IPS DF 4.7 (cell line): ENCODE measurements at regions not wholly inside any gene's neighbourhood (a gene's known extent, or its start where the extent isn't known, plus 50 kb on each side); places are given as distances from the start of the nearest gene placed in this dataset.
"Not testable (repeated sequence)": the region's sequence is repeated elsewhere in the genome, so short reads cannot be mapped to it uniquely, and the experiment has no call there.

ENCODE experiments used
- DNase-seq: peaks from one replicate; pipeline ENCODE4 v3.0.0-alpha.2; 2013; ENCODE audit warnings: low spot score; ENCODE audit errors: extremely low read depth

DNA sequence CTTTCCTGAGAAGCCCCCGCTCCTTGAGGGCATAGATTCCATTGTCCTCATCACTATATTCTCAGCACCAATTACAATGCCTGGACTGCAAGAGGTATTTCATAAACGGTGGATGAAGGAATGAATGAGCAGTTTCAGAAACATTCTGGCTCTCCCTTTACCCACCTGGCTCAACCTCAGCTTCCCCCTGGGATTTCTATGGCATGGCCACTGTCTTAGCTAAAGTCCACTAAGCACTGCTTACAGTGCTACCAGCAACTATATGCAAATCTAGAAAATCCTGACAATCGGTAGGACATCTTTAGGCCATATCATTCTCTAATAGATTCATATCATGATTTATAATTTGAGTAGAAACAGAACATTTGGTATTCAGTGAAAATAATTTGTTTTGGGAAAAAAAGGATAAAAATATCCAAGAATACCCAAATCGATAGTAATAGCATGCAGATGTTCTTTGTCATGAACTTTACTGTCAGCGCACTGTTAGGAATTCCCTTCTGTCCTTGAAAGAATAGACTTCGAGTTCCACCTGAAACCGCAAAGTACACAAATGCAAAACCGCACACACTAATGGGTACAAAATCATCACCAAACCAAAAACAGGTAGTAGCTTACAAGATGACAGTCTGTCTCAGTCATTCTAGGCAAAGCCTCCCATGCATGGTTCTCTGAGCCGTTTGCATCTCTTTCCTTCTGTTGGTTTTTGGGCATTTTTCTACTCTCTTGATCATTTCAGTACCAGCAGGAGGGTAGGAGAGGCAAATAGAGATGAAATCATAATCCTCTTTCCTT is 303.6 kb upstream of the ID2 start:
- DNase-seq, result no peak

DNA sequence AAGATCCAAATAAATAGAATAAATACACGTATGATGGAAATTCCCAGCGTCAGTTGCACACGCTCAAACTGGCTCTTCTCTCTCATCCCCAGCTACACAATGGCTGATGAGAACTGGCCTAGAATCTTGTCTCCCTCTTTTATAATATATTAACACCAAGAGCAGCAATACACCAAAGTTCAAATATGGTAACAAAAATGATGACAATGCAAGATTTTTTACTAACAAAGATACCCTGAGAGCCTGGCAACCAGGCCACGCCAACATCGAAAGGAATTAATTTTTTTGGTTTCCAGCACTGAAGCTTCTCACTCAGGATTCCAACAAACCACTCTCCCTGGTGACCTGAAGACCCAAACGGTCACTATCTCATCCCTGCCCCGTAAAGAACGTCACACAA is 302.7 kb upstream of the ID2 start:
- no peak for DNase-seq

DNA sequence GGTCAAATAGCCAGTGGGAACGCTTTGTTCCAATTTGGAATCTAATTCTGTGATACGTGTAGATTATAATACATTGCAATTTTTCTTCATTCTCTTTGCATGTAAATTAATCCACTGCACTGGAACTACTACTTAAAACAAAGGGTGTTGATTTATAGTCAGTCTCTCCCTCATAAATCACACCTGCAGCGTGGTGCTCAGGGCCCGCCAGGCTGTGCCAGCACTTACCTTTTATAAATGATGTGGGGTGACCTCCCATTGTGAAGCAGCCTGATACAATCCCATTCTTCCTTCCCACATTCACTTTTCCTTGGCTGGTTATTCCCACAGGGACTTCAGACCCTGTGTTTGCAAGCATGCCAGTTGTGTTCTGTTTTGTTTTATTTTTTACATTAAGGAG is 302.3 kb upstream of the ID2 start:
- no peak for DNase-seq

DNA sequence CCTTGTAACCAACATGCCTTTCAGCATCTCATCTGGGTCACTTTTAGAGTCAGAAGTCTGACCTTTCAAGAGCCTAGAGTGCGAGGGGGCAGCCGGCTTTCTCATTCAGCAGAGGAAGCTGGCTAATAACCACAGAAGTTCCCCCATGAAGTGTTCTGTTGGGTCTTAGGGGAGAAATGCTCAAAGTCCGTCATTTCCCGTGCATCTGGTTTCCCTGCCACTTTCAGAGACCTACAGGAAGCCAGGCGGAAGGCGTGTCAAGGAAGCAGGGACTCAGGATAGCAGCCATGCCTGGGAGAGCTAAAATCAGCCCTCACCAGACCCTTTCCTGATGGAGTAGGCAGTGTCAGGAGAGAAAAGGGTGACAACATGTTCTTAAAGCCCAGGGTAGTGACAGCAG is 301.8 kb upstream of the ID2 start:
- no peak for DNase-seq

DNA sequence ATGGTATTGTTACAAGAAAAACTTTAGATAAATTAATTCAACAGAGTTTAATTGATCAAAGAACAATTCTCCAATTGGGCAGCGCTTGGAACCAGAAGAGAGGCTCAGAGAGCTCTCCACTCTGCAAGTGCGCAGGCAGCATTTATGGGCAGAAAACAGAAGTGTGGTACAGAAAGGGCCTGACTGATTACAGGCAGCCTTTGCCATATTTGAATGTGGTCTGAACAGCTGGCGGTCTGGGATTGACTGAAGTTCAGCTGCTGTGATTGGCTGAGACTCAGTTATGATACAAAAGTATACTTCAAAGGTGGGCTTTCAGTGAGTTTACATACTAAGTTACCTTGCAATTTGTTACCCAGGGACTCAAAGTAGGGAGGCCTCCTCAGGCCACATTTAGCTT is 301.3 kb upstream of the ID2 start:
- DNase-seq, result no peak

DNA sequence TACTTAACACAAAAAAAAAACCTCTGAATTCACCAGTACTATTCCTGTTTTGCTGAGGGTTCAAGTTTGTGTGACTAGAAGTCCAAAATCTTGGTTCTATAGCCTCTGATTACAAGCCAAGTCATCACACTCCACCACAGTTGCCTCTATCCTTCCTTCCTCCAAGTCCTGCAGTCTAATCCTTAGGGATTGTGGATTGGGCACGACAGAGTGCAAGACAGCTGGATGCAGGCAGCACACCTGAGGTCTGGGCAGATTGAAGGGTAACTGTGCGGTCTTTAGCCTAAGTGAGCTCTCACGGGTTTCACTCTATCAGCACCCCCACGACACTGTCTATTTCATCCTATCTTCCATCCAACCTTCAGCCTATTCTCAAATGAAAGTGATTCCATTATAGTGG is 299.4 kb upstream of the ID2 start:
- DNase-seq, result no peak

DNA sequence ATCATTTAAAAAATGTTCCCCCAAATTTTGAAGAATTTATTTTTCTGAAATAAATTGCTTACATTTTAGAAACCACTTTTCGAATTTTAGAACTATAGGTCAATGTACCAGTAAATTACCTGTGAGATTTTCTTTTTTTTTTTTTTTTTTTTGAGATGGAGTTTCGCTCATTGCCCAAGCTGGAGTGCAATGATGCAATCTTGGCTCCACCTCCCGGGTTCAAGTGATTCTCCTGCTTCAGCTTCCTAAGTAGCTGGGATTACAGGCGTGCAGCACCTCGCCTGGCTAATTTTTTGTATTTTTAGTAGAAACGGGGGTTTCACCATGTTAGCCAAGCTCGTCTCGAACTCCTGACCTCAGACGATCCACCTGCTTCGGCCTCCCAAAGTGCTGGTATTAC is 295.1 kb upstream of the ID2 start:
- not testable (repeated sequence) for DNase-seq

DNA sequence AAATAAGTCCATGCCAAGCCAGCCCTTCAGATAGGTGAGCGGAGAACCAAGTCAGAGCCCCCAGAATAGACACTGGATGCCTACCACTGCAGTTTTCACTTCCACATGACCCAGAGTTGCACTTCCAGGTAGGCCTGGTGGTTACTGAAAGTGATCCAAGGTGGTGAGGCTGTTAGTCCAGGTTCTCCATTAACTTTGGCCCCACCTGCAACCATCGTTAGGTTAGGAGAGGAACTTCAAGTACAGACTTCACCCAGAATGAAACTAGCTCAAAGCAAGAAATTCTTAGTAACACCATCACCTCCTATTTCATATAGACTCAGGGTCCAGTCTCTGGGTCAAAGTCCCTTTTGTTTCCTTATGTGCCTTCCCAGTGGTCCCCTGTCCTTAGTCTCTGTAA is 293.1 kb upstream of the ID2 start:
- no peak for DNase-seq

DNA sequence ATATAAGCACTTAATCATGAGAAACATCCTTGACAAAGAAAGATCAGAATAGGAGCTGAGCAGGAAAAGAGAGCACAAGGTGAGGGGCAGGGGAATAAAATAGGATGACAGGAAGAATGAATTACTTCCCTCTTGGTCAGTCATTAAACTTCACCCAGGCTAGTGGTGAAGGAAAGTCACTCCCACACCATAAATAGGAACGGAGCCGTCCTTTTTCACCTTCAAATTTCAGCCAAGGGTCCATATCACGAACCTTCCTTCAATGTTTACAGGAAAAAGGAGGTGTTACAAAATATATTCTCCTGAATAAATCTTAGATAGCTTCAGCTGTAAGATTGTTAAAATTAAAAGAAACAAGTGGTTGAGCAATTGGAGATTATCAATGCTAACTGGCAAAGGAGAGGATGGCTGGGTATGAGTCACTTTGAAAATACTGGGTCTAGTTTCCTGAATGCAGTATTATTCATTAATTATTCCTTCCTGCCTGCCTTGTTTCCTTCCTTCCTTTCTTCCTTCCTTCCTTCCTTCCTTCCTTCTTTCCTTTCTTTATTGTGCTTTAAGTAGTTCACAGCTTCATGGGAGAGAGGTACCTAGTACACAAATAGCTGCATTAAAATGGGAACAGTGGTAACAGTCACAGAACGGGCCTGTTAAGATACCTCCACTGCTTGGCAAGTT is 292.3 kb upstream of the ID2 start:
- DNase-seq, result no peak

DNA sequence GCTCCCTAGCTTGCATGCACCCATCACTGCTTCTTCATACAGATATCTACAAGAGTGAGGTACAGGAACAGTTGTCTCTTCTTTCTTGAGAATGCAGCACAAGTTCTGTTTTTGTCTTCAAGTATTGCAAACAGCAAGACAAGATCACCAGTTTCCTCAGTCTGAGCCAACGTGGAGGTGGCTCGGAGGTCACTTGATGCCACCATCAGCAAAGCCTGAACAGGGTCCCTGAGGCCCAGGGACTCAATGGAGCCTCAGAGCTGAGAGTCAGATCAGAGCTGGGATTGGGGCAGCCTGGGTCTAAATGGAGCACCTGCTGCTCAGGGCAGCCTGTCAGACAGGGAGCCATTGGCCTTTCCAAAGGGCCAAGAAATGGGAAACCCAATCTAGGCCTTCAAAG is 290.7 kb upstream of the ID2 start:
- no peak for DNase-seq

DNA sequence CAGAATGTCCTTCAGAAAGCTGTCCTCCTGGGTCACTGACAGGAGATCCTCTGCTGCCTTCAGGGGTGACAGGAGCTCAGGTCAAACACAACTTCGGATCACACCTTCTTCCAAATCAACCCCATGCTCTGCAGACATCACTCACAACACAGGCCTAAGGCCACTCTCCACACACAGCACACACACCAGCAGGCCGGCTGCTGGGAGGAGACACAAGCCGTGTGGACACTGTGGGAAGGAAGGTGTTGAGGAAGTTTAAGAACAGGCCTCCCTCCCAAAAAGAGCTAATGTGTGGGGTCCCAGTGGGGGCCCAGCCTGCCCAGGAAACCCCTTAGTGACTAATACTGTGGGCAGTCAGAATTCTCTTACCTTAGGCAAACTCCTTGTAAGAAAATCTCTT is 290.3 kb upstream of the ID2 start:
- DNase-seq, result no peak

DNA sequence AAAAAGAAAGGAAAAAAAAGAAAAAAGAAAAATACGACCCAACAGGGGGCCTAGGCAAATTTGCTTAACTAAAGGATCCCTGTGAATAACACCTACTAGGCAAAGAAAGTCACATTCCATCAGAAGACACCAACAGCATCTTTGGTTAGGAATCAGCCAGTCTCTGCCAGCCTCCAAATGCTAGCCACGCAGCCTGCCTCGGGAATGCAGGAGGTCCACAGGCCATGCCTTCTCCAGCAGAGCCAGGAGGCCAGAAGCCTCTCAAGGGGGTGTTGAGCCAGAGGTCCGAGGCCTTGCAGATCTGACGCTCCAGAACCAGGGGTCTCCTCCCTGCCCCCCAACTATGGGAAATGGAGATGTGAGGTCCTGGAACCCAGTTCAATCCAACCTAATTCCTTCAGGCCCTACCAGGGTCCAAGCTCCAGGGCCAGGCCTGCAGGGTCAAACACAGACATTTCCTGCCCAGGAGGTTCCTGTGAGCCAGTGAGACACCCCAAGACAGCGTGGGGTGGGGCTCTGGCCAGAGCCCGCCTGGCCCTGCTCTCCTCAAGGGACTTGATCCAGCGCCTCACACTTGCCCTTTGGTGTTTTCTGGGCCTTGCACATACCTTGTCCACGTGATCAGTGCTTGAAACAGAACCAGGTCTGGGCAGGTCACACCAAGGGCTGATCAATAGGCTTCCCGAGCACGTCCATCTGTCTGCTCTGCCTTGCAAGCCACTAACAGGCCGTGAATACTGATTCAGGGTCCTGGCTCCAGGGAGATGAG is 289.6 kb upstream of the ID2 start:
- peak; percentile 33 for DNase-seq

DNA sequence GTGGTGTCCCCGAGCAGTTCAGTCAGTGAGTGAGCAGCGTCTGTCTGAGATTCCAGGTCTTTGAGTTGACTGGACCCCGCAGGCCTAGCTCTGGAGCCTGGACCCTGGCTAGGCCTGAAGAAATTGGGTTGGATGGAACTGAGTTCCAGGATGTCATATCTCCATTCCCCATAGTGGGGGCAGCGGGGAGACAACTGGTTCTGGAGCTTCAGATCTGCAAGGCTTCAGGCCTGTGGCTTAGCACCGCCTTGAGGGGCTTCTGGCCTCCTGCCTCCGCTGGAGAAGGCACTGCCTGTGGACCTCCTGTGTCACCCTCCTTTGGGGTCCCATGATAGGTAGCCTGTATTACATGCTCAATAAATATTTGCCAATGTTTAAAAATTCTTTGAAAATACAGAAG is 288.4 kb upstream of the ID2 start:
- DNase-seq, result no peak

DNA sequence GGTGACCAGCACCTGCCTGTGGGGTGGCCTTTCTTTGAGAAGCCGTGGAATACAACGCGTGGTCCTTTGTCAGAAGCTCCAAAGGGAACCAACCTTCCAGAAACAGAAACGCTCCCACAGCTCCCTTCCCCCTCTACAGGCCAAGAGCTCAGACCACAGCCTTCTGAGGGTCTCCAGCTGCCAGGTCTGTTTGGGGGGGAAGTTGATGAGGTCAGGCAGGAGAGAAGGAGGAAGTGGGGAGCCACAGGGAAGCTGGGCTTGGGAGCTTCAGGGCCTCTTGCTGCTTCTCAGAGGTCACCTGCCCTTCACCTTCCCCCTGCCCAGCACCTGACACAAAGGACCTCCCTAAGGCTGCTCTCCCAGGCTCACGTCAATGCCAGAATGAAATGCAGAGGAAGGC is 287.7 kb upstream of the ID2 start:
- DNase-seq, result no peak

DNA sequence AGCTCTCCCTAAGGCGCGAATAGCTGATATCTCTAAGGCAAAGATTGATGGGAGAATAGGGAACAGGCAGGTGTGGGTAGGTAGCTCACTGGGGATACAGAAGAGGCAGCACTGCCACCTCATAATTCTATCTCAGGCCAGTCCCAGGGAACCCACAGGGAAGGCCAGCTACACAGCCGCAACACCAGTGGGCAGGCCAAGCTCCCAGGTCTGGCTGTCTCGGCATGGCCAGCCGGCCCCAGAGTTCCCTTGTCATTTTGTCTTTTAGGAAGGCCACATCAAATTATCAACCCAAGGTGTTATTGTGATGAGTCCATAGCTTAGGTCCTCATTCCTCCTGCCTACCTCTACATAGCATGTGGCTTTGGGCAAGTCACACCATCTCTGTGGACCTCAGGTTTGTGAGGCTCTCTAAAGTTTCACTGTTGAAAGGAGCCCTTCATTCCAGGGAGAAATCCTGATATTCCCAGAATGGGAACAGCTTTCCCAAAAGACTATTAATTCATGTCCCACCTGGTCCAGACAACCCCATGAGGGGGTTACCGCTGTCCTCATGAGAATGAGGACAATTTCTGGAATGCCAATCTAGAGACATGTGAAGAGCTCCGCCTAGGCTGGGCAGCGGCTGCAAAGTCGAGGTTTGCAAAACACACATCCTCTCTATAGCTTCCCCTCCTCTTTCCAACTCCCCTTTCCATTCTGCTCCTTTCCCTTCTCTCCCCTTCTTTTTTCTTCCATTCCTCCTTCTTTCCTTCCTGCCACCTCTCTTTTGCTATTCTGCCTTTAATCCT is 287.1 kb upstream of the ID2 start:
- DNase-seq, result no peak

DNA sequence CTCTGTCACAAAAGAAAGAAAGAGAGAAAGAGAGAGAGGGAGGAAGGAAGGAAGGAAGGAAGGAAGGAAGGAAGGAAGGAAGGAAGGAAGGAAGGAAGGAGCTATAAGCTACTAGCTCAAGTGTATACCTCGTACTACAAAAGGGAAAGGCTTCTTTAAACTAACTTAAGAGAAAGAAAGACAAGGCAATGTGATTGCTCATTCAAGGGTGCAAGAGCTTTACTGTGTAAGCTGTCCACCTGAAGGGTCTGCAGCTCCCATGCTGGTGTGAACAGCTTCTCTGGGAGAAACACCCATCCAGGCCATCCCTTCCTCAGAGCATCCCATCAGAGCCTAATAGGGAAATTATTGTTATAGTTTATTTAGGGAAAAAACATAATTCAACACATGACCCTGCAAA is 286.1 kb upstream of the ID2 start:
- no peak for DNase-seq

DNA sequence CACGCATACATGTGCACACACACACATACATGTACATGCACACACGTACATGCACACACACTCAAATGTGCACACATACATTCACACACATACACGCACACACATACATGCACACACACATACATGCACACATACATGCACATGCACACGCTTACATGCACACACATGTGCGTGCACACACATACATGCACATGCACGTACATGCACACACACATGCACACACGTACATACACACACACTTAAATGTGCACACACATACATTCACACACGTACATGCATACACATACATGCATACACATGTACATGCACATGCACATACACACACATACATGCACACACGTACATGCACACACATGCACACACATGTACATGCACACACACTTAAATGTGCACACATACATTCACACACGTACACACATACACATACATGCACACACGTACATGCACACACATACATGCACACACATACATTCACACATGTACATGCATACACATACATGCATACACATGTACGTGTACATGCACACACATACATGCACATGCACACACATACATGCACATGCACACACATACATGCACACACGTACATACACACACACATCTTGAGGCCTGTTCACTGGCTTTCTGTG is 283.7 kb upstream of the ID2 start:
- no peak for DNase-seq

DNA sequence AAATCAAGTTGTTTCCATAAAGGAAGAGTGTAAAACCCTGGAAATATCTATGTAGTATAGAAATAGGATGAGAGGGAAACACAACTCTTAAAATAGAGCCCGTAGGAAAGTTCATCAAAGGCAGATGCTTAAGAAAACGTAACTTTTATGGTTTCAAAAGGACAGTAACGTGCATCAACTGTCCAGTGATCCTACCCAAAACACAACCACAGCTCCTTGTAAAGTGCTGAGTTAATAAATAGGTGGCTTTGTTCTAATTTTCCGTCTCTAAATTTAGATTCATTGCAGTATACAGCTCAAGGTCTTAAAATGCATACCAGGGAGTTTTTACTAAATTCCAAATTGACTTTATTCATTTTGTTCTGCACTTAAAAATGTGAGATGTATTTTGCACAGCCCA is 282.1 kb upstream of the ID2 start:
- DNase-seq, result no peak

DNA sequence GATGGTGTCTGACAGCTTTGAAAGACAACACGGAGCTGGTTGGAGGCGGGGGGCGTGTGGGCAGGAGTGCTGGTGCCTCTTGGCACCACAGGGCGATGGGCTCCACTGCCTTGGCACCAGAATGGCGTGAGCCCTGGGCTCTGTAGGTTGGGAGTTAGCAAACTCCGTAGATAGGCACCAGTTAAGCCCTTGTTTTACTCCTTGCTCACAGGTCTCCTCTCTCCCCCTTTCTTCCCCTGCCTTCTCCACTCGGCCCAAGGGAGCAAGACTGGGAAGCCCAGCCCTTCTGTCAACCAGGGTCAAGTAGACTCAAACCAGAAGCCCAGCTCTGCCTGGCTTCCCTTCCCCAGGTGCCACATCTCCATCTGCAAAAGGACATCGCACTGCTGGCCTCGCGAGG is 281.7 kb upstream of the ID2 start:
- DNase-seq, result no peak

DNA sequence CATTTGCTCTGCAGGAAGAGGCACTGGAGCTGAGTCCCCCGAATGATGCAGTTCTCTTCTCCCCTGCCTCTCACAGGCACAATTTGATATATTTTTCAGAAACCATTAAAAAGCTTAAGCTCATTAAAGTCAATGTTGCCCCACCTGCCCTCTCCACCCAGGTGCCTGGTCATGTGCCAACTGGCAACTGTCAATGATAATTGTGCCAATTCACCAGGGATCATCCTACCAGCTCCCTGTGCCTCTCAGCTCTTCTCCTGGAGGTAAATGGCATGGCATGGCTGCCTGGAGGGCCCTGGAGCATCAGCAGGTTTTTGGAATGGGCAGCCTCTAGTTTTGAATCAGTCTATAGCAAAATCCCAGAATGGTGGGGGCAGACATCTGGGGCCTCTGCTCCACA is 279.6 kb upstream of the ID2 start:
- no peak for DNase-seq

DNA sequence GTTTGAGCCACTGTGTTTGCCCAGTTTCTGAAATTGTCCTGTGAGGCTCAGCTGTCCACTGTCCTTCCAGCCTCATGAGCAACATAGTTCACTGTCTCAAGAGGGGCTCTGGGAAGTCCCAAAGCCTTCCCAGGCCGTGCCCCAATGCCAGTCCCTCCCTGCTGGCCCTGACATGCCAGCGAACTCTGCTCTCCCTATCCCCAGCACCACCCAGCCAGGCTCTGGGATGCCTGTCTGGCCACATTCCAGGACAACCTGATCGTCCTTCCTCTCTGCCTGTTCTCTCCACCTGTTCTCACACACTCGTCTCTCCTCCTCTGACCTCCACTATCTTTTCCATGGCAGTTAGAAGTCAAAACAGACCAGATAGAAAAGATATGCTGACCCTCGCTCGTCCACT is 278.0 kb upstream of the ID2 start:
- DNase-seq, result no peak
